Right hindlimb (tissue), 1 donor: ENCODE measurements at regions not wholly inside any gene's neighbourhood (a gene's known extent, or its start where the extent isn't known, plus 50 kb on each side); places are given as distances from the start of the nearest gene placed in this dataset.
A peak's percentile ranks its signal among the peaks of the same experiment; 100 is the strongest.

Experiments used
- DNase-seq: peaks from one replicate; pipeline ENCODE4 v3.0.0-alpha.2; 2018

- DNase-seq: no peak
Measured at GRCh38 chr3:107061466-107061865, 315.8 kb upstream of the CCDC54 start.

GRCh38 chr3:107062310-107062709, 314.9 kb upstream of the CCDC54 start:
- no peak for DNase-seq

GRCh38 chr3:107062787-107063186, 314.5 kb upstream of the CCDC54 start:
- no peak for DNase-seq

GRCh38 chr3:107063351-107063750, 313.9 kb upstream of the CCDC54 start:
- no peak for DNase-seq

GRCh38 chr3:107064405-107065060, 312.7 kb upstream of the CCDC54 start:
- DNase-seq: peak; percentile 77

- DNase-seq: peak; percentile 39
Measured at GRCh38 chr3:107065094-107065861, 312.0 kb upstream of the CCDC54 start.

GRCh38 chr3:107067421-107067820, 309.8 kb upstream of the CCDC54 start:
- DNase-seq: no peak

GRCh38 chr3:107068980-107069379, 308.3 kb upstream of the CCDC54 start:
- DNase-seq: peak; percentile 40

- no peak for DNase-seq
Measured at GRCh38 chr3:107076946-107077345, 300.3 kb upstream of the CCDC54 start.

- no peak for DNase-seq
Measured at GRCh38 chr3:107077391-107077790, 299.8 kb upstream of the CCDC54 start.

GRCh38 chr3:107082527-107082926, 294.7 kb upstream of the CCDC54 start:
- no peak for DNase-seq

- no peak for DNase-seq
Measured at GRCh38 chr3:107085261-107085660, 292.0 kb upstream of the CCDC54 start.

GRCh38 chr3:107092121-107092520, 285.1 kb upstream of the CCDC54 start:
- no peak for DNase-seq

GRCh38 chr3:107098864-107099263, 278.4 kb upstream of the CCDC54 start:
- no peak for DNase-seq

- DNase-seq: no peak
Measured at GRCh38 chr3:107100137-107100536, 277.1 kb upstream of the CCDC54 start.

GRCh38 chr3:107100573-107100972, 276.7 kb upstream of the CCDC54 start:
- DNase-seq: no peak

- DNase-seq: no peak
Measured at GRCh38 chr3:107103786-107104185, 273.5 kb upstream of the CCDC54 start.

GRCh38 chr3:107106316-107106715, 270.9 kb upstream of the CCDC54 start:
- DNase-seq: no peak

GRCh38 chr3:107106907-107107306, 270.3 kb upstream of the CCDC54 start:
- DNase-seq: no peak

- no peak for DNase-seq
Measured at GRCh38 chr3:107110596-107111305, 266.5 kb upstream of the CCDC54 start.

GRCh38 chr3:107111872-107112271, 265.4 kb upstream of the CCDC54 start:
- DNase-seq: no peak

GRCh38 chr3:107112356-107112755, 264.9 kb upstream of the CCDC54 start:
- no peak for DNase-seq

- DNase-seq: no peak
Measured at GRCh38 chr3:107116251-107116650, 261.0 kb upstream of the CCDC54 start.

- no peak for DNase-seq
Measured at GRCh38 chr3:107117156-107117555, 260.1 kb upstream of the CCDC54 start.
